ENCODE measurements at regions not wholly inside any gene's neighbourhood (a gene's known extent, or its start where the extent isn't known, plus 50 kb on each side); places are given as distances from the start of the nearest gene placed in this dataset.

GRCh38 chr12:127158385-127159061, 1108.4 kb upstream of the TMEM132C start (continued):
- TF ChIP-seq ZNF687 (IDR thresholded peaks at IDR 0.05) (no peak), ZZZ3 (IDR thresholded peaks at IDR 0.05; ENCODE audit: control insufficient read depth, insufficient read length, low read depth) (no peak), RBBP5 (conservative IDR thresholded peaks at IDR 0.05) (no peak), HSF1 (IDR thresholded peaks at IDR 0.05; ENCODE audit: low read depth, low read length) (no peak), CEBPB (IDR thresholded peaks at IDR 0.05; ENCODE audit: borderline replicate concordance in 1 of 2, low read depth in 2 of 2, low read length in 2 of 2) (no peak)

- Histone ChIP-seq H3K79me2 (ENCODE audit: control insufficient read depth, insufficient read depth, low read length) (no peaks in the 10 kb centered on the region), H3K27ac (ENCODE audit: control insufficient read depth, insufficient read depth) (no peak overlapping the region), H3K9me3 (replicated peaks; ENCODE audit: control insufficient read depth, insufficient read depth, low read length) (no peaks in the 10 kb centered on the region; the same call in 2 of the 3 replicates), H2AFZ (ENCODE audit: control insufficient read depth, low read depth, low read length) (no peak overlapping the region), H4K20me1 (ENCODE audit: control insufficient read depth, insufficient read depth) (no peaks in the 10 kb centered on the region), H3K4me3 (no peak overlapping the region), H3K4me1 (ENCODE audit: control insufficient read depth, insufficient read depth, low read length) (no peaks in the 10 kb centered on the region), H3K9ac (ENCODE audit: control insufficient read depth, insufficient read depth, low read length) (no peak overlapping the region), H3K36me3 (ENCODE audit: control insufficient read depth in 2 of 2, insufficient read depth in 2 of 2, low read length in 1 of 2) (no peaks in the 10 kb centered on the region), H3K4me2 (ENCODE audit: control insufficient read depth, insufficient read depth) (no peak overlapping the region), H3K27me3 (replicated peaks in 1 of 2; ENCODE audit: control insufficient read depth in 2 of 2, insufficient read depth in 2 of 2, low read length in 1 of 2) (no peaks in the 10 kb centered on the region)
- in situ Hi-C loops (cut with MboI) (no loop called here), intact Hi-C loops (cut with micrococcal nuclease; ENCODE audit: unreplicated experiment) (no loop called here)
- no TSS peak for BruUV-seq (replicated peaks)
- ChIA-PET CTCF (no interaction called here), SMC1A (ENCODE audit: uncharacterized antibody, unreplicated experiment) (no interaction called here), RAD21 (ENCODE audit: unreplicated experiment) (no interaction called here), POLR2A (no interaction called here)
- ATAC-seq (no peak), DNase-seq (ENCODE audit: low read depth, low spot score) (no peak), FAIRE-seq (no peak)
- 85% methylated on average over 2 of the region's 2 CpGs for WGBS (ENCODE audit: insufficient coverage, insufficient replicate concordance, low lambda C conversion rate, missing lambda C conversion rate)
- no peak for TF ChIP-seq LARP7 (IDR thresholded peaks at IDR 0.05)
Observed at GRCh38 chr12:127161466-127161865, 1105.5 kb upstream of the TMEM132C start.
